ENCODE measurements at regions not wholly inside any gene's neighbourhood (a gene's known extent, or its start where the extent isn't known, plus 50 kb on each side); places are given as distances from the start of the nearest gene placed in this dataset.
"Not testable (repeated sequence)": the region's sequence is repeated elsewhere in the genome, so short reads cannot be mapped to it uniquely, and the experiment has no call there.

GRCh38 chr9:107830479-107830878 lies 340.9 kb upstream of the KLF4 start:
- TF ChIP-seq CTCF (IDR thresholded peaks at IDR 0.05): no peak
- Histone ChIP-seq H3K9me3 (no peaks in the 10 kb centered on the region), H3K4me3 (no peak overlapping the region), H3K36me3 (no peaks in the 10 kb centered on the region), H3K4me1 (peaks cover 4% of the 10 kb centered on the region), H3K9ac (ENCODE audit: low read depth in 2 of 2, low read length in 2 of 2) (no peak overlapping the region), H3K27ac (no peak overlapping the region), H3K27me3 (no peaks in the 10 kb centered on the region)
- intact Hi-C loops (cut with DNase I): no loop called here
- no peak for DNase-seq

DNA sequence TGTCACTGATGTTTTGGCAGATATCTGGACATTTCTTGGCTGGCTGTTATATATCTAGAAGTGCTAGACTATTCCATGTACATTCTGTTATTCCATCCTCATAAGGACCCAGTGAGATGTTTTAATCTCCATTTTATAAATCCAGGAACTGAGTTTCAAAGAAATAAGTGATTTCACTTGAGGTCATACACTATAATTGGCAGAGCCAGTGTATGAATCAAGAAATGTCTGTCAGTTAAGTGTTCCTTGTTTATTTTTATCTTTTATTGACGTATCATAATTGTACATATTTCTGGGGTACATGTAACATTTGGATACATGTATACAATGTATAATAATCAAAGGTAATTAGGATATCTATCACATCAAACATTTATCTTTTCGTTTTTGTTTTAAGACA lies 338.3 kb upstream of the KLF4 start:
- Histone ChIP-seq H3K36me3 (no peaks in the 10 kb centered on the region), H3K9ac (ENCODE audit: low read depth in 2 of 2, low read length in 2 of 2) (no peak overlapping the region), H3K27me3 (no peaks in the 10 kb centered on the region), H3K27ac (no peak overlapping the region), H3K9me3 (no peaks in the 10 kb centered on the region), H3K4me1 (peaks cover 4% of the 10 kb centered on the region), H3K4me3 (no peak overlapping the region)
- TF ChIP-seq CTCF (IDR thresholded peaks at IDR 0.05): no peak
- DNase-seq: no peak
- intact Hi-C loops (cut with DNase I): no loop called here

DNA sequence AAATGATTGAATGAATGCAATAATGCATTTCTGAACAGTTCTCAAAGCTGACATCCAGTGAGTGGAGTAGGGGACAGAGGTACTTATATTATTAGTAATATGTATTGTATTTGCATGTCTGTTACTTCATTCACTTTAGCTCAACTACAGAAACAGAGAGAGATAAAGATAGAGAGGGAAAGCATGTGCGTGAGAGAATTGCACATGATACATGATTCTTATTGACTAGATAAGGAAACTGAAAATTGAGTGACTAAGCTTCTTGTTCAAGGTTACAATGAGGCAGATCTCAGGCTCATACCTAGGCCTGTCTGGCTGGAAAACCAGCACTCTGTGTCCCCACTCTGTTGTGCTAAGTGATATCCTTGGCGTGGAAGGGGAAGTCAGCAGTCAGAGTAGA lies 337.7 kb upstream of the KLF4 start:
- no peak overlapping the region for H3K4me3 ChIP-seq
- H3K36me3 ChIP-seq: no peaks in the 10 kb centered on the region
- H3K4me1 ChIP-seq: peaks cover 4% of the 10 kb centered on the region
- H3K9me3 ChIP-seq: no peaks in the 10 kb centered on the region
- no peak overlapping the region for H3K27ac ChIP-seq
- intact Hi-C loops (cut with DNase I): no loop called here
- H3K27me3 ChIP-seq: no peaks in the 10 kb centered on the region
- H3K9ac ChIP-seq (ENCODE audit: low read depth in 2 of 2, low read length in 2 of 2): no peak overlapping the region
- no peak for TF ChIP-seq CTCF (IDR thresholded peaks at IDR 0.05)
- DNase-seq: no peak

- H3K36me3 ChIP-seq; intact Hi-C loops (cut with DNase I); H3K27ac ChIP-seq; H3K4me3 ChIP-seq; H3K27me3 ChIP-seq; H3K9me3 ChIP-seq; H3K9ac ChIP-seq (ENCODE audit: low read depth in 2 of 2, low read length in 2 of 2); DNase-seq; H3K4me1 ChIP-seq: not testable (repeated sequence)
Observed at GRCh38 chr9:107826688-107826983, 337.1 kb upstream of the KLF4 start.

GRCh38 chr9:107824556-107824955 lies 335.0 kb upstream of the KLF4 start:
- Histone ChIP-seq H3K4me1 (peaks cover 4% of the 10 kb centered on the region), H3K36me3 (no peaks in the 10 kb centered on the region), H3K9me3 (no peaks in the 10 kb centered on the region), H3K27ac (no peak overlapping the region), H3K27me3 (no peaks in the 10 kb centered on the region), H3K9ac (ENCODE audit: low read depth in 2 of 2, low read length in 2 of 2) (no peak overlapping the region), H3K4me3 (no peak overlapping the region)
- intact Hi-C loops (cut with DNase I): no loop called here
- DNase-seq: no peak
- TF ChIP-seq CTCF (IDR thresholded peaks at IDR 0.05): no peak

- intact Hi-C loops (cut with DNase I): no loop called here
- Histone ChIP-seq H3K36me3 (no peaks in the 10 kb centered on the region), H3K9ac (ENCODE audit: low read depth in 2 of 2, low read length in 2 of 2) (peak overlapping the region in 1 of 2 donors; percentile 2), H3K4me1 (no peaks in the 10 kb centered on the region), H3K27ac (no peak overlapping the region), H3K9me3 (no peaks in the 10 kb centered on the region), H3K27me3 (no peaks in the 10 kb centered on the region), H3K4me3 (no peak overlapping the region)
- DNase-seq: peak; percentile 64
- no peak for TF ChIP-seq CTCF (IDR thresholded peaks at IDR 0.05)
Observed at GRCh38 chr9:107819772-107820565, 330.4 kb upstream of the KLF4 start.

DNA sequence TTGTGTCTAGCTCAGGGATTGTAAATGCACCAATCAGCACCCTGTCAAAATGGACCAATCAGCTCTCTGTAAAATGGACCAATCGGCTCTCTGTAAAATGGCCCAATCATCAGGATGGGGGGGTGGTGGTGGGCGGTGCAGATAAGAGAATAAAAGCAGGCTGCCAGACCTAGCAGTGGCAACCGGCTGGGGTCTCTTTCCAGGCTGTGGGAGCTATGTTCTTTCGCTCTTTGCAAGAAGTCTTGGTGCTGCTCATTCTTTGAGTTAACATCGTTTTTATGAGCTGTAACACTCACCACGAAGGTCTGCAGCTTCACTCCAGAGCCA lies 328.9 kb upstream of the KLF4 start:
- H3K4me3 ChIP-seq; H3K4me1 ChIP-seq; H3K27ac ChIP-seq; H3K27me3 ChIP-seq; H3K9ac ChIP-seq (ENCODE audit: low read depth in 2 of 2, low read length in 2 of 2); H3K9me3 ChIP-seq; intact Hi-C loops (cut with DNase I); H3K36me3 ChIP-seq; DNase-seq: not testable (repeated sequence)

- DNase-seq; H3K36me3 ChIP-seq; H3K4me1 ChIP-seq; H3K9ac ChIP-seq (ENCODE audit: low read depth in 2 of 2, low read length in 2 of 2); H3K9me3 ChIP-seq; H3K27ac ChIP-seq; intact Hi-C loops (cut with DNase I); H3K27me3 ChIP-seq; H3K4me3 ChIP-seq: not testable (repeated sequence)
Observed at GRCh38 chr9:107817595-107818502, 328.3 kb upstream of the KLF4 start.
